Pancreas (tissue), 10 donors: ENCODE measurements at regions not wholly inside any gene's neighbourhood (a gene's known extent, or its start where the extent isn't known, plus 50 kb on each side); places are given as distances from the start of the nearest gene placed in this dataset.

Experiments used
- ATAC-seq, 4 donors: fragments of 200-7000 bp; cut with Tn5 transposase; one replicate each; pipeline versions ENCODE4 v1.8.0 to v1.9.1; 2020; ENCODE audit warnings: mild to moderate bottlenecking in 4 of 4, moderate library complexity in 4 of 4
- DNase-seq, 6 donors: peaks; one replicate each; pipeline ENCODE4 v3.0.0-alpha.2; 2020
- FAIRE-seq: peaks from 2 replicates; lab custom pipeline; 2012; peaks lifted over from hg19 to GRCh38; lab: Jason Lieb, UNC
- H3K27ac ChIP-seq, 4 donors: fragments of 200-600 bp; sonication (generic); 1 replicate in 3 of 4; 2 replicates in 1 of 4; pipeline versions ENCODE4 v1.5.0 to v1.8.0; 2020
- H3K27me3 ChIP-seq, 4 donors: fragments of 200-600 bp; one replicate each; pipeline ENCODE4 v1.8.0; 2021
- H3K36me3 ChIP-seq, 3 donors: fragments of 200-600 bp; sonication (generic) in 1 of 3; one replicate each; pipeline versions ENCODE4 v1.5.0 to v1.8.0; 2020 to 2021
- H3K4me1 ChIP-seq, 3 donors: fragments of 200-600 bp; one replicate each; pipeline ENCODE4 v1.8.0; 2021
- H3K4me3 ChIP-seq, 4 donors: fragments of 200-600 bp; sonication (generic) in 2 of 4; one replicate each; pipeline versions ENCODE4 v1.5.0 to v1.8.0; 2020 to 2021
- H3K9me3 ChIP-seq, 4 donors: fragments of 200-600 bp; one replicate each; pipeline ENCODE4 v1.8.0; 2021
- whole genome bisulfite sequencing, 2 donors: extraction: QIAGEN DNeasy Blood & Tissue Kit; methylation state at CpG; one replicate each; pipeline ENCODE4 v1.1.7; 2013; 5-methylcytosine and 5-hydroxymethylcytosine counted together
- intact Hi-C, 3 donors: fragments of 100-400 bp; cut with DNase I; formaldehyde crosslinking; loops; one replicate each; pipeline versions ENCODE4 v1.11.1 to v1.14.2; 2022
- TF ChIP-seq, protein P1 (sequence below), 4 donors: fragments of 200-600 bp; sonication (generic) in 3 of 4; IDR thresholded peaks; one replicate each; pipeline versions ENCODE4 v1.5.0 to v1.8.0; 2021; ENCODE audit warnings: antibody characterized with exemption in 4 of 4
- donor health status: healthy with polysubstance abuse.
- donor health status: DM: no; HTN: no; CAD: no; lungs with moderate emphysema.
- donor health status: DM: no; HTN: no; CAD: no.
- donor health status: control.
- donor health status: control.
- donor health status: Bipolar disorder and iron deficiency.
- donor health status: DM: yes; HTN: yes; CAD: no.
- donor health status: DM: no; HTN: no; CAD: no.
- donor health status: DM: no; HTN: no; CAD: no.
- donor health status: DM: yes; HTN: yes; CAD: no.

GRCh38 chr16:58832386-58832895 lies 98.3 kb upstream of the GOT2 start:
- Histone ChIP-seq H3K36me3 (no peaks in the 10 kb centered on the region), H3K27me3 (no peaks in the 10 kb centered on the region), H3K4me1 (no peaks in the 10 kb centered on the region), H3K9me3 (no peaks in the 10 kb centered on the region), H3K27ac (no peak overlapping the region), H3K4me3 (no peak overlapping the region)
- FAIRE-seq (no peak), DNase-seq (no peak), ATAC-seq (no peak)
- intact Hi-C loops = no loop called here
- 73 to 82% methylated on average over 2 of the region's 2 CpGs for WGBS, 2 donors
- TF ChIP-seq, protein P1, sequence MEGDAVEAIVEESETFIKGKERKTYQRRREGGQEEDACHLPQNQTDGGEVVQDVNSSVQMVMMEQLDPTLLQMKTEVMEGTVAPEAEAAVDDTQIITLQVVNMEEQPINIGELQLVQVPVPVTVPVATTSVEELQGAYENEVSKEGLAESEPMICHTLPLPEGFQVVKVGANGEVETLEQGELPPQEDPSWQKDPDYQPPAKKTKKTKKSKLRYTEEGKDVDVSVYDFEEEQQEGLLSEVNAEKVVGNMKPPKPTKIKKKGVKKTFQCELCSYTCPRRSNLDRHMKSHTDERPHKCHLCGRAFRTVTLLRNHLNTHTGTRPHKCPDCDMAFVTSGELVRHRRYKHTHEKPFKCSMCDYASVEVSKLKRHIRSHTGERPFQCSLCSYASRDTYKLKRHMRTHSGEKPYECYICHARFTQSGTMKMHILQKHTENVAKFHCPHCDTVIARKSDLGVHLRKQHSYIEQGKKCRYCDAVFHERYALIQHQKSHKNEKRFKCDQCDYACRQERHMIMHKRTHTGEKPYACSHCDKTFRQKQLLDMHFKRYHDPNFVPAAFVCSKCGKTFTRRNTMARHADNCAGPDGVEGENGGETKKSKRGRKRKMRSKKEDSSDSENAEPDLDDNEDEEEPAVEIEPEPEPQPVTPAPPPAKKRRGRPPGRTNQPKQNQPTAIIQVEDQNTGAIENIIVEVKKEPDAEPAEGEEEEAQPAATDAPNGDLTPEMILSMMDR (IDR thresholded peaks at IDR 0.05) = no peak

- Histone ChIP-seq H3K27me3 (no peaks in the 10 kb centered on the region), H3K4me3 (no peak overlapping the region), H3K9me3 (no peaks in the 10 kb centered on the region), H3K4me1 (no peaks in the 10 kb centered on the region), H3K27ac (no peak overlapping the region), H3K36me3 (no peaks in the 10 kb centered on the region)
- intact Hi-C loops = no loop called here
- ATAC-seq (no peak), FAIRE-seq (no peak), DNase-seq (no peak)
- WGBS, 2 donors = 40 to 45% methylated on average over 4 of the region's 4 CpGs
- TF ChIP-seq, protein P1 (IDR thresholded peaks at IDR 0.05) = no peak
Observed at GRCh38 chr16:58831386-58831785, 97.3 kb upstream of the GOT2 start.

DNA sequence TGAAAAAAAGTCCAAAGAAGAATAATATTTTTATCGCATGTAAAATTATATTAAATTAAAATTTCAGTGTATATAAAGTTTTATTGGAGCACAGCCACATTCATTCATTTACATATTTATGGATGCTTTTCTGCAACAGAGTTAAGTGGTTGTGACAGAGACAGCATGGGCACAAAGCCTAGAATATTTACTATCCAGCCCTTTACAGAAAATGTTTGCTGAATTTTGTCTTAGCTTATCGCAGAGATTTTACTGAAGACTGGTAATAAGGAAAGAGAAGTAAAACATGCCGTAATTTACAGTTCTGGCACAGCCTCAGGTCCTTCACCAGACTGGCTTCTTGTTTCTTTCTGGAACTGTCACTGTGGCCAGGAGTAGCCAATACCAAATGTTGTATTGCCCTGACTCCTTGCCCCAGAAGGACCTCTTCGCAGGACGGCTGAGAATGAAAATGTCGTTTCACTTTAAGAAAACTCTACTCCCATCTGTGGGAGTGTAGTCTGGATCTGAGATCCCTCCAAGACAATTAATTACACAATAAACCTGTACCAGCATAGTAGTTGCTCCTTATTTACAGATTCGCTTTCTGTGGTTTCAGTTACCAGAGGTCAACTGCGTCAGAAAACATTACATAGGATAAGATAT lies 94.9 kb upstream of the GOT2 start:
- Histone ChIP-seq H3K36me3 (no peaks in the 10 kb centered on the region), H3K4me3 (no peak overlapping the region), H3K9me3 (no peaks in the 10 kb centered on the region), H3K27ac (no peak overlapping the region), H3K27me3 (no peaks in the 10 kb centered on the region), H3K4me1 (no peaks in the 10 kb centered on the region)
- FAIRE-seq (no peak), ATAC-seq (no peak), DNase-seq (no peak)
- 66 to 77% methylated on average over 8 of the region's 8 CpGs for WGBS, 2 donors
- TF ChIP-seq, protein P1 (IDR thresholded peaks at IDR 0.05) = no peak
- intact Hi-C loops = no loop called here

- no peak for ATAC-seq
- no peaks in the 10 kb centered on the region for H3K36me3 ChIP-seq
- no peak overlapping the region for H3K27ac ChIP-seq
- no peak overlapping the region for H3K4me3 ChIP-seq
- no peak for FAIRE-seq
- H3K4me1 ChIP-seq = no peaks in the 10 kb centered on the region
- TF ChIP-seq, protein P1 (IDR thresholded peaks at IDR 0.05) = no peak
- intact Hi-C loops = no loop called here
- no peaks in the 10 kb centered on the region for H3K27me3 ChIP-seq
- no peaks in the 10 kb centered on the region for H3K9me3 ChIP-seq
- no peak for DNase-seq
Observed at GRCh38 chr16:58824201-58824600, 90.1 kb upstream of the GOT2 start.

- no peak for ATAC-seq
- FAIRE-seq = no peak
- TF ChIP-seq, protein P1 (IDR thresholded peaks at IDR 0.05) = no peak
- no peak for DNase-seq
- H3K4me3 ChIP-seq = no peak overlapping the region
- H3K9me3 ChIP-seq = no peaks in the 10 kb centered on the region
- no peaks in the 10 kb centered on the region for H3K4me1 ChIP-seq
- intact Hi-C loops = no loop called here
- no peaks in the 10 kb centered on the region for H3K27me3 ChIP-seq
- no peaks in the 10 kb centered on the region for H3K36me3 ChIP-seq
- H3K27ac ChIP-seq = no peak overlapping the region
Observed at GRCh38 chr16:58821886-58822285, 87.8 kb upstream of the GOT2 start.
